ENCODE measurements at regions not wholly inside any gene's neighbourhood (a gene's known extent, or its start where the extent isn't known, plus 50 kb on each side); places are given as distances from the start of the nearest gene placed in this dataset.
"Not testable (repeated sequence)": the region's sequence is repeated elsewhere in the genome, so short reads cannot be mapped to it uniquely, and the experiment has no call there.

DNA sequence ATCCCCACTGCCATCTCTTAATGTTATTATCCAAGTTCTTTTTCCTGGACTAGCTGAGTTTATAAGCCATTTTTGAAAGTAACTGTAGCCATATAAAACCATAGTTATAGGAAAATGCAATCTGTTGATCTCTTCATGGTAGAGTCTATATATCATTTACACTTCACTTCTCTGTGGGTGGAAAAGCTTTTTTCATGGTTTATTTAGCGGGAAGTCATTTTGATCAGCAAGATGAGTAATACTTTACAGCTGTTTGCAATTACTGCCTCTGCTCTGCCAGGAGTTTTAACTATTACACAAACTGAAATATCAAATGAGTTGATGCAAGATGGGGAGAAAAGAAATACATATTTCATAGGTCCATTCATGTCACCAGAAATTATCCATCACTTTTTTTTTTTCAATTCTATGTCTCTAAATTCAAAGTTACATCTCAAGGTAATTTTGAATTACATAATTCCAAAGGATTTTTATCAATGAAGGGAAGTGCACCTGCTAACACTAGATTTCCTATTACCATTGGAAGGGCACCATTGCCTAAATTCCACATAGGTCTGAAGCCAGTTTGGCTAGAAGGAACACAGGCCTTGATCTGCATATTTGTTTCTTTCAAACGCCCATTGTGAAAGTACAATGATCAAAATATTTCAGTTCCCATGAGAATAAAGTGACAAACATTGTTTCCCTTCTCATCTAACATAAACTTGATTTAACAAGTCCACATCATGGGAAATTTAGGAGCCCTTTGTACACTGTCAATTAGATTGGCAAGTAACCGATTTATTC lies 296.7 kb downstream of the ZNF326 start:
- DNase-seq = no peak

- DNase-seq = no peak
Measured at GRCh38 chr1:90282811-90283210, 287.9 kb downstream of the ZNF326 start.

DNA sequence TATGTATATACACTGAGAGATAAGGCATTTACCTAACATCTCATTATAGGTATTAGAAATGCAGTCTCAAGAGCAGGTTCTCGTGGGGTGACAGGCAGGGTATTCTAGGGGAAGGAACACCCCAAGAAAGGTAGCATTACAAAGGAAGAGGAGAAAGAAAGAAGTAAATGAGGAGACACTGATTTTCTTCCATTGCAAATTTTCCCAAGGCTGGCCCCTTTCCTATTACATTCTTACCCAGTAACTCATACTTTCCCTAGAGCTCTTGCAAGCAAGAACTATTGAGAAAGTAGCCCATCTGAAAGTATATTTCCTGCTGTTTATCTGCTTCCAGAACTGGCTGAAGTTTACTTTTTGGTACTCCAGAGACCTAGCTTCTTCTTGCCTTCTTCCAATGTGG lies 287.0 kb downstream of the ZNF326 start:
- not testable (repeated sequence) for DNase-seq

DNA sequence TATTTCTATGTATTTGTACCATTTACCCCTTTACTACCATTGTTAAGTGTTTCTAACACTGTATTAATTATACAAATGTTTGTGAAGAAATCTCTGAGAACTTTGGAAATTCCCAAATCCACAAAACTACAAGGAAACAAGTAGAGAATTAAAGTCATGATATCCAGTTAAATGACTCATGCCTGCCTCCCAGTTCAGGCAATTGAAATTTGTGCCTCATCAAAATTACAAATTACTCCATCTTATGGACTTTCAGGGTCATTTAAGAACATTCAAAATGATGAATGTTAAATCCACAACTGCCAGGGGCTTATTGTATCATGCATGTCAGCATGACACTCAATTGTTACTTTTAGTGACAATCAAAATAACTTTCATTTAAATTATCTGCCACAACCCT lies 282.4 kb downstream of the ZNF326 start:
- DNase-seq = no peak

DNA sequence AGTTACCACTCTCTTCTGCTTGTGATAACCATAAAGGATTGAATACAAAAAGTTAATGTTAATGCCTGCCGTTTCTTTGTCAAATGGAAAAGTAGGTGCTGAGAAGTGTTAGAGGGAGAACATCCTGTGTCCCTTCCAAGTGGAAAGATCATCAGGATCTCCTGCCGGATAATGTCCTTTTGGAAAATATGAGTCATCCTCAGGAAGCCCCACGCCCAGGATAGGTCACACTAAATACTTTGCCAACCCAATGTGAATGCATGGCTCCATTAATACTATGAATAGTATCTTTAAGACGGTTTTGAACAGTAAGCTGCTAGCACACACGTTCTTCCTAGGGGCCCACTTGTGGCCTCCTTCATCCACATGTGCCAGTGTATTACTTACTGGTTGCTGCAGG lies 279.5 kb downstream of the ZNF326 start:
- no peak for DNase-seq

DNA sequence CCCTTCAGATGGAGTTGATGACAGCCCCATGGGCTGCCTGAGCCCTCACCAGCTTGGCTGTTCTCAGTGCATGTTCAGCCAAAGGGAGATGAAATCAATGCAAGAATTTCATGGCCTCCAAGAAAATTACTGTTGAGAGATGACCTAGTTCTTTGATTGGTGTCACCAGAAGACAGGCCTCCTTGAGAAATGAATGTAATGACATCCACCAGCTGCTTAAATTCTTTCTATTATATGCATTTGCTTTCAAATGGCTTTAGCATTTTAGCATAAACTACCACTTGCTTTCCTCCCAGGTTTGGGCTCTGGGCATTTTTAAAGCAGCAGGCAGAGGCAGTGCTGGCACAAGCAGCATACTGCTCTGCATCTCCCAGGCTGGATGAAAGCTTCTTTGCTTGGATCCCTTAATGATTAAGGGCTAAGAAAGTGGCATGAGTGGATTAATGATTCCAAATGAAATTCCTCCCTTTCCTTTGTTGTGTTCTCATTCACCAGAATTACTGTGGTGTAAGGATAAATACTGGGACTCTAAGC lies 278.4 kb downstream of the ZNF326 start:
- DNase-seq = no peak

DNA sequence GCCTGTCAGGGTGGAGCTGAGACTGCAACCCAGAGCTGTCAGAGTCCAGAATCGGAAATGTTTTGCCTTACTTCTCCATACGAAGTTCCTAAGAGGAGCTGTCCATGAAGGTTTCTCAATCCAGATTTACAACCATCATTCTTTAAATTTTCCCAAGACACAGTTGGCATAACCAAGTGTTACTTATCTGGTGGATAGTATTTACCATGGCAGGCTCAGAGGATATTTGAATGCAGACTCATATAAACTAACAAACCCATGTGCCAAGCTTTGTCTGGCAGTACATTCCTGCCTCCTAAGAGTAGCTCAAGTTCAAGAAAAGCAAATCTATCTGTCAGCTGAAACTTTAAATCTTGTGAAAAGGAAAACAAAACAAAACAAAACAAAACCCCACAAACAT lies 267.9 kb downstream of the ZNF326 start:
- DNase-seq = no peak

DNA sequence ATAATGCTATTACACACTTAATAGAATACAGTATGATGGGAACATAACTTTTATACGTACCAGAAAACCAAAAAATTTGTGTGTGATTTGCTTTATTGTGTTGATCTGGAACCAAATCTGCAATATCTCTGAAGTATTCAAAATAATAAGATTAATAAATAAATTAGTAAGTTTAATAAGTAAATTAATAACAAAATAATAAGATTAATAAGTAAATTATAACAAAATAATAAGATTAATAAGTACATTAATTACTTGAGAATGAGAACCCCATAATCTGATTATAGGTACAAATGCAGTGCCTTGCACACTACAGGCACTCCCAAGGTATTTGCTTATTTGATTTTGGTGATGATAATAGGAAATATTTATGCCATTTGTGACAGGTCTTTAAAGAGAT lies 267.4 kb downstream of the ZNF326 start:
- no peak for DNase-seq

GRCh38 chr1:90246069-90246468 lies 251.2 kb downstream of the ZNF326 start:
- no peak for DNase-seq

DNA sequence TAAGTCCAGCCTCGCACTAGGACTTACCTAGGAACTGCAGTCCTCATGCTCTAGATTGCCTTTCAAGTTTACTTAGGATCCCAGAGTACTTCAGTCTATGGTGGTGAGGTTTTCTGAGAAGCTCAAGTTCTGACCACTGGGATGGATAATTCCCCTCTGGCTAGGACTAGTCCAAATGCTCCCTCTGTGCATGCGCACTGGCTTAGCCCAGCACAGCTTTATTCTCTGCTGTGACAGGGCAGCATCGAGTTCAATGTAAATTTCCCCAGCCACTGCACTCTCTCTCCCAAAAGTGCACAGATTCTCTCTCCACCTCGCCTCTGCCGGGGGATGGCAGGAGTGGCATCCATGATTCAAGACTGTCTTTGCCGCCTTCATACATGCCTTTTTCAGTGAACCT lies 241.6 kb downstream of the ZNF326 start:
- DNase-seq = no peak

DNA sequence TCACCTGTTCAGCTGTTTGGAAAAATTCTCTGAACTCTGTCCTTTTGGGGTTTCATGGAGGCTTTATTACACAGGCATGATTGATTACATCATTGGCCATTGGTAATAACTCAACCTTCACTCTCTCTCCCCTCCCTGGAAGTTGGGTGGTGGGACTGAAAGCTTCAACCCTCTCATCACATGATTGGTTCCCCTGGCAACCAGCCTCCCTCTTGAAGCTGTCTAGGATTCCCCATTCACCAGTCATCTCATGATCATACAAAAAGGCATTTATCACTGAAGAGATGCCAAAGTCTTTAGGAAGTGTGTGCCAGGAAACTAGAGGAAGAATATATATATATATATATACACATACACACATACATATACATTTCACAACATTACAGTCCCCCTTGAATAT lies 228.5 kb downstream of the ZNF326 start:
- no peak for DNase-seq

GRCh38 chr1:90220941-90221693 lies 226.2 kb downstream of the ZNF326 start:
- DNase-seq = no peak

GRCh38 chr1:90220496-90220895 lies 225.6 kb downstream of the ZNF326 start:
- DNase-seq = no peak

- DNase-seq = not testable (repeated sequence)
Measured at GRCh38 chr1:90219166-90219871, 224.4 kb downstream of the ZNF326 start.

DNA sequence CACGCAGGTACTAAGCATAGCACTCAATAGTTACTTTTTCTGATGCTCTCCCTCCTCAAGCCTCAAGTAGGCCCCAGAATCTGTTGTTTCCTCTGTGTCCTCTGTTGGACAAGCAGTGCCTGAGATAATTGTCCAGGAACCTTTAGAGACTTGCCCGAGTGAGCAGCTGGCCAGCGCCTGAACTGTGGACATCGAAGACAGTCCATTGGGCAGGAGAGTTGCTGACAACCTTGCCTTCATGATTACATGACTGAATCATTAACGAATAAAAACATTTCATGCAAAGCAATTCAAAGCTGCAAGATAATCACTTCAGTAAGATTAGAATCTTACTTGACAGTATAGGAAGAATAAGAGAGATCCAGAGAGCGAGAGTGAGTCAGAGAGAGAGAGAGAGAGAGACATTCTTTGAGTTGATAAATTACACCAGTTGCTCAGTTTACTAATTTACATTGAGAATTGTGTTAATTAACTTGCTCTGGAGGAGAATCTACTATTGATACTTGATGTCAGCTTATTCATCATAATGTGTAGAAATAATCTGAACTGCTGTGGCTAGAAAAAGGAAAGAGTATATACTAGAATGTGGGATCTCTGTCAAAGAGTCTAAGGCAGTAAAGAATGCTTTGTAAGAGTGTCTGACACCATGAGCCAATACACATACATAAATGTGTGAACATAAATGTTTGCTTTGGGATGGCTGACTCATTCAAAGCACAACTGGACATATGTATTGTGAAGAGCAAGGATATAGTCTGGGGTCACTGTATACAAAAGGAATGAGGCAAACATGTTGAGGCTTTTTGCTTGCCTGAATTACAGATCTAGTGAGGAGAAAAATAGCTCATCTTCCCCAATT lies 216.0 kb downstream of the ZNF326 start:
- DNase-seq = no peak

DNA sequence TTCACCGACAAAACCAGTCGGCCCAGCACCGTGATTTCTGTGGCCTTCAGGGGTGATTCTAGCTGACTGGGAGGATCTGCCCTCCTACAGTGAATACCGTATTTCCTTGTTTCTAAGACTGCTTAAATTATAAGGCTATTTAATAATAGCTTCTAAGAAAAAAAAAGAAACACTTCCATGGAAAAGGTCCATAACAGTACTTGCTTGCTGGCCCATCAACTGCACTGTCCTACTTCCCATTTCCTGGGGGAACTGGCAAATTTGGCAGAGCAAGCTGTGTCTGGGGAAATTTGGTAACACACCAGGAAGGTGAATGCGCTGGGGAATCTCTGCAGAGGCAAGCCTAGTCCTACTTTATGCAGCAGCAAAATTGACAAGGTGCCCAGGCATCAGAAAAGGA lies 214.0 kb downstream of the ZNF326 start:
- DNase-seq = no peak

- DNase-seq = no peak
Measured at GRCh38 chr1:90206260-90206659, 211.3 kb downstream of the ZNF326 start.

- no peak for DNase-seq
Measured at GRCh38 chr1:90204780-90205179, 209.9 kb downstream of the ZNF326 start.

DNA sequence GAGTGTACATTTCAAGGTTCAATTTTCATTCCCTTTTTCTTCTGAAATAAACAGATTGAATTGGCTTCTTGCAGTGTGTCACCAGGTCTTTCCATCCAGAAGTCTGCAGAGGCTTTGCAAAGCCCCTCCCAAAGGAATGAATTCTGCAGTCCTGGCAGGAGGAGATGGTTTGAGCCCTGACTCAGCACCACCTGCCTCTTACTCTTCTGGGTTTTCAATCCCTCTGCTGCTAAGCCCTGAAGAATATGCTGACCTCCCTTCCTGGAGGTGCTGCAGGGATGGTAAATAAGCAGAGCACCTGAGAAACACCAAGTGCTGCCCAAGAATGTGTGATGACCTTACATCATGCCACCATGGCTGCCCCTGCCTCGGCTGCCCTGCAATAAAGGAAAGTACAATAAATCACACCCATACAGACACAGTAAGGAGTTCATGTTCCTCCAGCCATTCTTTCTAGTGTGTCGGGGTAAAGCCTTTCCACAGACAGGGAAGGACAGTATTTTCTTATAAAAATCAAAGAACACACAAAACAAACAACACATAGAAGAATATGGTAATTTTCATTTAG lies 209.2 kb downstream of the ZNF326 start:
- DNase-seq = no peak

DNA sequence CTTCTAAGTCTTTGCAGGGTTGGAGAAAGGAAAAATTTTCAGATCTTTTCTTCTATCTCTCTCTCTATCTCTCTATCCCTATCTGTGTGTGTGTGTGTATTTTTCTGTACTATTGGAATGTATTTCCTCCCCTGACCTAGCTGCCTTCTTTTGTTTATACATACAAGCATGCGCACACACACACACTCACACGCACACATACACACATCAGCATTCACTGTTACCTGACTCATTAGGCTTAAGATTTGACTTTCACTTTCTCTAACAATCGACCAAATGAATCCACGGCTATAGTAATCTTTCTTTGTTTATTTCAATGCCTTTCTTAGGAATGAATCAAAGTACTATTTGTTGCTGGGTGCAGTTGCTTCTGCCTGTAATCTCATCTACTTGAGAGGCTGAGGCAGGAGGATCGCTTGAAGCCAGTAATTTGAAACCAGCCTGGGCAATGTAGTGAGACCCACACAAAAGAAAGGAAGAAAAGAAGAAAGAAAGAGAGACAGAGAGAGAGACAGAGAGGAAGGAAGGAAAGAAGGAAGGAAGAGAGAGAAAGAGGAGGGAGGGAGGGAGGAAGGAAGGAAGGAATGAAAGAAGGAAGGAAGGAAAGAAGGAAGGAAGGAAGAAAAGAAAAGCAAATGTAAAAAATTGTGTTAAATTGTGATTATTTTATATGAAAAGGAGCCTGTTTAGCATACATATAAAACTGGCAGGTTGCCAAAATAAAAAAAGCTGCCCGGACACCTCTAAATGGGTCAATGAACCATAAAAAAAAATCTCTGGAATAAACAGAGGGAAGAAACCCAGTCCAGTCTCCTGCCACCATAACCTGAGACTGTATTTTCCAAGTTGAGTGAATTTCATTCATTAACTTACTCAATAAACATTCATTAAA lies 206.8 kb downstream of the ZNF326 start:
- DNase-seq = no peak

Measured in right kidney (tissue), 1 donor.